Suprapubic skin (tissue), 3 donors: ENCODE measurements at regions not wholly inside any gene's neighbourhood (a gene's known extent, or its start where the extent isn't known, plus 50 kb on each side); places are given as distances from the start of the nearest gene placed in this dataset.

Experiments
- CTCF ChIP-seq, 2 donors: fragments of 200-600 bp in 1 of 2; fragments of 450-650 bp in 1 of 2; sonication (generic) in 1 of 2; IDR thresholded peaks; one replicate each; pipeline ENCODE4 v1.5.1; 2016 to 2019; ENCODE audit warnings: antibody characterized with exemption in 2 of 2, mild to moderate bottlenecking in 1 of 2, moderate library complexity in 1 of 2
- POLR2AphosphoS5 ChIP-seq, 3 donors: sonication (generic); formaldehyde crosslinking; IDR thresholded peaks; one replicate each; pipeline ENCODE4 v1.6.1; 2017; ENCODE audit warnings: antibody characterized with exemption in 3 of 3

DNA sequence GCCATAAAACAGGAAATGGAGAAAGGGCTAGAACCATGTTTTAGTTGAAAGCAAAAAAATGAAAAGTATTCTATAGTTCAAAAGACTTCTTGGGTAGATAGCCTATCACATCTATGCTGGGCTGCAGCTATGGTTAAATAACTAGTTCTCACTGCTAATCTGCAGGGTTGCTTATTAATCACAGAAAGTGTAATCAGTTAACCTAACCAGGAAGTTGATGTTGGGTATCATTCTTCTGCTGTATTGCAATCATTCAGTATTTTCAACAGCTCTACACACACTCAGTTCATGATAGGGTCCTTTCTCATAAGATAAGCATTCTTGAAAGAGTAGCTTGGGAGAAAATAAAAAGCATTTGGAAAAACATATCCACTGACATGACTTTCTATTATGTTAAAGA lies 135.2 kb upstream of the TCF21 start:
- TF ChIP-seq POLR2AphosphoS5 (IDR thresholded peaks at IDR 0.05) (no peak), CTCF (IDR thresholded peaks at IDR 0.05) (no peak)
